H1 (cell line): ENCODE measurements at regions not wholly inside any gene's neighbourhood (a gene's known extent, or its start where the extent isn't known, plus 50 kb on each side); places are given as distances from the start of the nearest gene placed in this dataset.

Experiments used
- CTCF ChIA-PET: fragments of 300-600 bp; sonication (Branson Sonifier 250); formaldehyde crosslinking; loops from one replicate; lab custom pipeline; 2021; ENCODE audit not compliant: partially characterized antibody; lab: Charles Lee
- POLR2A ChIA-PET: fragments of 300-600 bp; sonication (Branson Sonifier 250); formaldehyde crosslinking; loops from one replicate; lab custom pipeline; 2021; ENCODE audit warnings: inconsistent platforms; ENCODE audit not compliant: partially characterized antibody; lab: Charles Lee
- DNase-seq, 2 experiments: peaks; one replicate each; pipeline versions ENCODE4 v3.0.0 to v3.0.0-alpha.2; 2010 to 2022; ENCODE audit warnings: low spot score in 2 of 2, low read depth in 1 of 2, mixed read lengths in 1 of 2
- FAIRE-seq: peaks from 2 replicates; lab custom pipeline; 2011; peaks lifted over from hg19 to GRCh38; lab: Jason Lieb, UNC
- H2AFZ ChIP-seq: 2 replicates; pipeline ENCODE4 v1.8.1; 2012; ENCODE audit warnings: low read length, inconsistent platforms
- H2AK5ac ChIP-seq: 2 replicates; pipeline ENCODE4 v1.6.1; 2013; ENCODE audit warnings: low read depth, low read length
- H2BK120ac ChIP-seq: replicated peaks from 2 replicates; pipeline ENCODE3; 2013; ENCODE audit warnings: low read depth, low read length, inconsistent platforms
- H2BK12ac ChIP-seq: 2 replicates; pipeline ENCODE4 v1.6.1; 2013; ENCODE audit warnings: low read depth, low read length
- H2BK15ac ChIP-seq: 2 replicates; pipeline ENCODE4 v1.6.1; 2013; ENCODE audit warnings: low read length
- H2BK20ac ChIP-seq: 2 replicates; pipeline ENCODE4 v1.6.1; 2013; ENCODE audit warnings: low read length
- H2BK5ac ChIP-seq: 2 replicates; pipeline ENCODE4 v1.6.1; 2013; ENCODE audit warnings: low read depth, low read length
- H3K14ac ChIP-seq: 2 replicates; pipeline ENCODE4 v1.6.1; 2013; ENCODE audit warnings: inconsistent platforms; ENCODE audit not compliant: insufficient read length
- H3K18ac ChIP-seq: 2 replicates; pipeline ENCODE4 v1.6.1; 2013; ENCODE audit warnings: low read length; ENCODE audit errors: extremely low read depth
- H3K23ac ChIP-seq: 2 replicates; pipeline ENCODE4 v1.6.1; 2013; ENCODE audit warnings: inconsistent platforms; ENCODE audit not compliant: insufficient read length
- H3K23me2 ChIP-seq: 2 replicates; pipeline ENCODE4 v1.6.1; 2013; ENCODE audit warnings: low read depth, low read length
- H3K27ac ChIP-seq: 2 replicates; pipeline ENCODE4 v1.6.1; 2011; ENCODE audit warnings: low read depth, low read length, inconsistent platforms
- H3K27me3 ChIP-seq, 4 experiments: replicated peaks in 1 of 4; 1 replicate in 1 of 4; 2 replicates in 3 of 4; pipeline versions ENCODE4 v1.6.1 to v1.8.1; 2011 to 2013; ENCODE audit warnings: low read length in 3 of 4, mild to moderate bottlenecking in 3 of 4, inconsistent platforms in 2 of 4, mixed read lengths in 2 of 4, moderate library complexity in 1 of 4; ENCODE audit not compliant: control insufficient read depth in 3 of 4, insufficient read depth in 3 of 4; ENCODE audit errors: extremely low read depth in 1 of 4
- H3K36me3 ChIP-seq, 4 experiments: 2 replicates each; pipeline versions ENCODE4 v1.6.1 to v1.8.1; 2011 to 2013; ENCODE audit warnings: mild to moderate bottlenecking in 4 of 4, low read length in 3 of 4, moderate library complexity in 2 of 4, control low read depth in 1 of 4, inconsistent platforms in 1 of 4; ENCODE audit not compliant: insufficient read depth in 4 of 4, control insufficient read depth in 2 of 4
- H3K4ac ChIP-seq: replicated peaks from 2 replicates; pipeline ENCODE3; 2013; ENCODE audit warnings: low read length, low read depth, mixed read lengths, inconsistent platforms; ENCODE audit not compliant: insufficient read length
- H3K4me1 ChIP-seq, 4 experiments: replicated peaks in 1 of 4; 1 replicate in 1 of 4; 2 replicates in 3 of 4; pipeline versions ENCODE4 v1.6.1 to v1.8.1; 2011 to 2013; ENCODE audit warnings: low read length in 3 of 4, inconsistent platforms in 2 of 4, mixed read lengths in 1 of 4; ENCODE audit not compliant: insufficient read depth in 4 of 4, control insufficient read depth in 3 of 4
- H3K4me2 ChIP-seq, 2 experiments: 2 replicates each; pipeline versions ENCODE4 v1.6.1 to v1.8.1; 2011 to 2013; ENCODE audit warnings: low read depth in 2 of 2, low read length in 2 of 2, control low read depth in 1 of 2, inconsistent platforms in 1 of 2, mild to moderate bottlenecking in 1 of 2; ENCODE audit not compliant: insufficient read depth in 1 of 2
- H3K4me3 ChIP-seq, 4 experiments: fragments of 200-600, 300-600 bp in 1 of 4; sonication (generic), shearing (Covaris generic), sonication (Bioruptor Twin) in 1 of 4; 2 replicates each; pipeline versions ENCODE4 v1.5.1 to v1.8.1; 2011 to 2016; ENCODE audit warnings: low read length in 4 of 4, low read depth in 3 of 4, control low read depth in 2 of 4, inconsistent platforms in 2 of 4, mild to moderate bottlenecking in 2 of 4, mixed read lengths in 1 of 4, moderate library complexity in 1 of 4; ENCODE audit not compliant: insufficient read depth in 2 of 4; ENCODE audit errors: extremely low read depth in 1 of 4
- H3K56ac ChIP-seq: replicated peaks from 2 replicates; pipeline ENCODE3; 2013; ENCODE audit warnings: low read depth, mild to moderate bottlenecking, mixed read lengths, low read length, inconsistent platforms; ENCODE audit not compliant: insufficient read length
- H3K79me1 ChIP-seq: 2 replicates; pipeline ENCODE4 v1.6.1; 2013; ENCODE audit warnings: low read depth, low read length, control low read depth
- H3K79me2 ChIP-seq, 2 experiments: 2 replicates each; pipeline versions ENCODE4 v1.6.1 to v1.8.1; 2012 to 2013; ENCODE audit warnings: low read length in 2 of 2, mild to moderate bottlenecking in 2 of 2, inconsistent platforms in 1 of 2; ENCODE audit not compliant: insufficient read depth in 2 of 2, control insufficient read depth in 1 of 2
- H3K9ac ChIP-seq, 4 experiments: replicated peaks in 1 of 4; 1 replicate in 1 of 4; 2 replicates in 3 of 4; pipeline versions ENCODE4 v1.6.1 to v1.8.1; 2011 to 2013; ENCODE audit warnings: low read depth in 3 of 4, low read length in 3 of 4, control low read depth in 2 of 4, mild to moderate bottlenecking in 2 of 4, moderate library complexity in 2 of 4, inconsistent platforms in 1 of 4; ENCODE audit errors: extremely low read depth in 1 of 4
- H3K9me3 ChIP-seq, 2 experiments: 2 replicates each; pipeline versions ENCODE4 v1.6.1 to v1.8.1; 2012 to 2013; ENCODE audit warnings: mild to moderate bottlenecking in 2 of 2, moderate library complexity in 2 of 2, control low read depth in 1 of 2, inconsistent platforms in 1 of 2, low read depth in 1 of 2, low read length in 1 of 2, mixed read lengths in 1 of 2; ENCODE audit not compliant: insufficient read depth in 2 of 2
- H4K20me1 ChIP-seq, 2 experiments: replicated peaks in 1 of 2; 2 replicates each; pipeline versions ENCODE3 to v1.8.1; 2011 to 2013; ENCODE audit warnings: inconsistent platforms in 2 of 2, low read length in 2 of 2, mild to moderate bottlenecking in 1 of 2; ENCODE audit not compliant: insufficient read depth in 2 of 2, control insufficient read depth in 1 of 2
- H4K5ac ChIP-seq: 2 replicates; pipeline ENCODE4 v1.6.1; 2013; ENCODE audit warnings: low read length, low read depth, mixed read lengths, inconsistent platforms; ENCODE audit not compliant: insufficient read length
- H4K8ac ChIP-seq: 2 replicates; pipeline ENCODE4 v1.8.0; 2013; ENCODE audit warnings: mild to moderate bottlenecking, moderate library complexity, low read length, inconsistent platforms; ENCODE audit not compliant: insufficient read depth; ENCODE audit errors: extremely low read depth
- H4K91ac ChIP-seq: replicated peaks from 2 replicates; pipeline ENCODE3; 2013; ENCODE audit warnings: low read length, mixed read lengths, inconsistent platforms; ENCODE audit not compliant: insufficient read length
- BACH1 ChIP-seq: IDR thresholded peaks from 2 replicates; pipeline ENCODE4 v1.6.1; 2012; ENCODE audit warnings: low read length, improper control_type of control experiment
- CBX8 ChIP-seq: fragments of 300-800, 300-1000 bp; sonication (generic); IDR thresholded peaks from 2 replicates; pipeline ENCODE4 v1.7.1; 2016; ENCODE audit warnings: low read depth, low read length, borderline replicate concordance
- EP300 ChIP-seq, 2 experiments: IDR thresholded peaks; 1 replicate in 1 of 2; 2 replicates in 1 of 2; pipeline ENCODE4 v1.6.1; 2011 to 2012; ENCODE audit warnings: low read depth in 2 of 2, low read length in 2 of 2, mild to moderate bottlenecking in 2 of 2, borderline replicate concordance in 1 of 2, inconsistent platforms in 1 of 2, moderate library complexity in 1 of 2
- GTF2F1 ChIP-seq: IDR thresholded peaks from 2 replicates; pipeline ENCODE4 v1.6.1; 2012; ENCODE audit warnings: low read depth, low read length, improper control_type of control experiment, borderline replicate concordance
- JUND ChIP-seq: IDR thresholded peaks from 2 replicates; pipeline ENCODE4 v1.6.1; 2011; ENCODE audit warnings: mild to moderate bottlenecking, improper control_type of control experiment, low read length
- POU5F1 ChIP-seq: IDR thresholded peaks from 2 replicates; pipeline ENCODE4 v1.6.1; 2011; ENCODE audit warnings: low read depth, mild to moderate bottlenecking, low read length, moderate library complexity
- RBBP5 ChIP-seq: IDR thresholded peaks from 2 replicates; pipeline ENCODE4 v1.7.1; 2012; ENCODE audit warnings: low read depth, mild to moderate bottlenecking, inconsistent platforms, low read length, moderate library complexity, borderline replicate concordance
- RNF2 ChIP-seq: fragments of 200-900, 300-1000 bp; sonication (generic); IDR thresholded peaks from 2 replicates; pipeline ENCODE4 v1.7.1; 2016; ENCODE audit warnings: borderline replicate concordance, low read depth, mild to moderate bottlenecking, antibody characterized with exemption, low read length; ENCODE audit not compliant: poor library complexity, severe bottlenecking; ENCODE audit errors: missing control alignments
- SAP30 ChIP-seq: fragments of 300-600 bp; sonication (generic); IDR thresholded peaks from 2 replicates; pipeline ENCODE4 v1.7.1; 2012; ENCODE audit warnings: low read length, moderate library complexity, mild to moderate bottlenecking, inconsistent platforms; ENCODE audit not compliant: insufficient read depth, insufficient replicate concordance
- SIN3A ChIP-seq, 2 experiments: IDR thresholded peaks in 1 of 2; conservative IDR thresholded peaks in 1 of 2; 2 replicates each; pipeline ENCODE4 v1.6.1; 2011 to 2012; ENCODE audit warnings: low read length in 2 of 2, improper control_type of control experiment in 1 of 2, low read depth in 1 of 2, mild to moderate bottlenecking in 1 of 2
- SIRT6 ChIP-seq: IDR thresholded peaks from one replicate; pipeline ENCODE4 v1.7.1; 2012; ENCODE audit warnings: low read length, inconsistent platforms
- WGBS, 2 experiments: shearing (Covaris generic) in 1 of 2; methylation state at CpG; one replicate each; pipeline versions ENCODE4 v1.1.6 to v1.1.7; 2013 to 2015; ENCODE audit warnings: low lambda C conversion rate in 2 of 2, mixed read lengths in 2 of 2, inconsistent platforms in 1 of 2, low coverage in 1 of 2, missing lambda C conversion rate in 1 of 2; ENCODE audit not compliant: insufficient replicate concordance in 2 of 2, insufficient coverage in 1 of 2, insufficient read length in 1 of 2; ENCODE audit errors: extremely low coverage in 1 of 2, missing lambda C conversion rate in 1 of 2; 5-methylcytosine and 5-hydroxymethylcytosine counted together

DNA sequence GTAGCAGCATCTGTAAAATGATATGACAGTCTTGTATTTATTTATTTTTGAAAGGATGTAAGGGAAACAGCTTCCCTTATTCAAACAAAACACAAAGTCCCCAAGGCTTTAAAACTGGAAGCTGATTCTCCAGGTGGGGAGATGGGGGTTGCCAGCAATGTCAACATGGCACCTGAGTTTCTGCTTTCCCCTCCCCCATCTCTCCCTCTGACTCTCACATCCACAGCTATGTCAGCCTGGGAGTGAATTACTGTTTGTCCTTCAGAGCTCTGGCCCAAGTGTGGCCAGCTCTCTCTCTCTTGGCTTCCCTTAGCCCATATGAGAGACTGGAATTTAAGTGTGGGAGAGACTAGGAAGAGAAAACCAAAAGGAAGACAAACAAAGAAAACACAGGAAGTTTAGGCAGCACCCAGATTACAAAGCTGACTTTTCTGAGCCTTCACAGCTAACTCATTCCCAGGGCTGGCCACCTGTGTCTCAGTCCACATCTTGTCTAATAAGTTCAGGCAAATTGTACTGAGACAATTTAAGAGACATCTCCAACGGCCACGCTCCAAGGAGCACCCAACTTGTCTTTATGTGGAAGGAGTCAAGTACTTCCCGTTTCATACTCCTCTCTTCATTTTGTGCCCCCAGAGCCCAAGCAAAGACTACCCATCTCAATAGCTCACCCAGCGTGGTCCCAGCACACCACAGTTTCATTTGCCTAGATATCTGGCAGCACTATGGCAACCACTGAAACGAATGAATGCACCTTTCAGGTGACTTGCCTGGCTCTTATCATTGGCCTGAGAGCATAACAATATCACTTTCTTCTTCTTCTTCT, 69.2 kb downstream of the SOX9 start:
- H3K36me3 ChIP-seq: no peaks in the 10 kb centered on the region; a peak in 1 of 8 replicates
- POLR2A ChIA-PET: interaction anchor here (0.6 to 1.6 kb wide), 2 partner anchors 17 to 312 kb away, joined by 3 to 4 read pairs; no protein-coding TSS in a partner anchor
- peaks cover 0 to 6% of the 10 kb centered on the region in 2 experiments for H4K20me1 ChIP-seq
- no peak overlapping the region for H3K56ac ChIP-seq
- no peak overlapping the region for H3K27ac ChIP-seq
- H3K14ac ChIP-seq: no peak overlapping the region
- no peak for DNase-seq
- CTCF ChIA-PET: interaction anchor here (1.3 kb wide), 1 partner anchor 87 kb away, joined by 3 read pairs; no protein-coding TSS in a partner anchor
- H3K4ac ChIP-seq: no peak overlapping the region
- no peak overlapping the region for H4K8ac ChIP-seq
- no peak overlapping the region for H4K91ac ChIP-seq
- no peak overlapping the region for H3K9ac ChIP-seq
- H2BK5ac ChIP-seq: no peak overlapping the region
- no peak overlapping the region for H2BK12ac ChIP-seq
- no peak overlapping the region for H2BK20ac ChIP-seq
- H3K9me3 ChIP-seq: no peaks in the 10 kb centered on the region
- 0 out of 2 replicates have a peak overlapping the region, but pooled peaks have one; percentile 39 for H2AK5ac ChIP-seq
- no peak overlapping the region for H3K23ac ChIP-seq
- H3K23me2 ChIP-seq: peaks cover 13% of the 10 kb centered on the region; the same call in 1 of the 2 replicates
- no peak overlapping the region for H2BK15ac ChIP-seq
- no peaks in the 10 kb centered on the region; a peak in 1 of 7 replicates for H3K27me3 ChIP-seq
- no peak overlapping the region for H2BK120ac ChIP-seq
- 87% methylated on average over 5 of the region's 5 CpGs; no CpG with 5 or more reads in 1 of the 2 experiments for WGBS, 2 experiments
- FAIRE-seq: no peak
- peaks cover 0 to 2% (median 0%) of the 10 kb centered on the region in 4 experiments; a peak in 2 of 7 replicates for H3K4me1 ChIP-seq
- no peak overlapping the region for H3K4me2 ChIP-seq
- H3K4me3 ChIP-seq: no peak overlapping the region
- no peaks in the 10 kb centered on the region for H3K79me2 ChIP-seq
- no peaks in the 10 kb centered on the region for H3K79me1 ChIP-seq
- H3K18ac ChIP-seq: no peak overlapping the region
- H2AFZ ChIP-seq: no peak overlapping the region
- H4K5ac ChIP-seq: no peak overlapping the region
- TF ChIP-seq RBBP5: no peak
- TF ChIP-seq BACH1: no peak
- TF ChIP-seq JUND: no peak
- no peak for TF ChIP-seq SAP30
- TF ChIP-seq POU5F1: no peak
- TF ChIP-seq GTF2F1: no peak
- TF ChIP-seq EP300 (IDR thresholded peaks at IDR 0.05; ENCODE audit: borderline replicate concordance in 1 of 2, low read depth in 2 of 2, low read length in 2 of 2): no peak
- TF ChIP-seq SIN3A (conservative IDR thresholded peaks at IDR 0.05 in 1 of 2, IDR thresholded peaks at IDR 0.05 in 1 of 2; ENCODE audit: low read depth in 1 of 2, low read length in 2 of 2): no peak
- TF ChIP-seq RNF2: no peak
- TF ChIP-seq CBX8: no peak
- no peak for TF ChIP-seq SIRT6
